AG10803 (cell line): ENCODE measurements at regions not wholly inside any gene's neighbourhood (a gene's known extent, or its start where the extent isn't known, plus 50 kb on each side); places are given as distances from the start of the nearest gene placed in this dataset.

ENCODE experiments used
- DNase-seq: peaks from one replicate; pipeline ENCODE4 v3.0.0; 2010; ENCODE audit warnings: low read depth
- H3K4me3 ChIP-seq: 2 replicates; pipeline ENCODE4 v1.5.1; 2011; ENCODE audit warnings: mild to moderate bottlenecking, low read length, control low read depth
- TF ChIP-seq, protein P1 (sequence below): conservative IDR thresholded peaks from 2 replicates; pipeline ENCODE4 v1.5.1; 2011; ENCODE audit warnings: mild to moderate bottlenecking, low read length, control low read depth, inconsistent platforms

DNA sequence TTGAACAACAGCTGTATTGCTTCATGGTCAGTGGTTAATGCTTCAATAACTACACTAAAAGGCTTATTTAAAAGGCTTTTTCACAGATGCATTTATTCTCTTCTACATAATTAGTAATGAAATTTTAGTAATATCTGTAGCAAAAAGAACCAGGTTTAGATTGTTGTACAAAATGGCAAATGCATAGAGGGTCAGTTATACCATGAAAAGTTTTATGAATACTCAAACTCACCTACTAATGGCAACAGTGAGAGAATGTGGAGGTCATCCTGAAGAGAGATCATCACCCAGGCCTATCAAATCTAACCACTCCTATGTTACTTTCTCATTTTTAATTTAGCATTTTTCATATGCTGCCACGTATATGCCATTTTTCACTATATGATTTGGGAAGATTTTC is 444.3 kb upstream of the CDH9 start:
- TF ChIP-seq, protein P1, sequence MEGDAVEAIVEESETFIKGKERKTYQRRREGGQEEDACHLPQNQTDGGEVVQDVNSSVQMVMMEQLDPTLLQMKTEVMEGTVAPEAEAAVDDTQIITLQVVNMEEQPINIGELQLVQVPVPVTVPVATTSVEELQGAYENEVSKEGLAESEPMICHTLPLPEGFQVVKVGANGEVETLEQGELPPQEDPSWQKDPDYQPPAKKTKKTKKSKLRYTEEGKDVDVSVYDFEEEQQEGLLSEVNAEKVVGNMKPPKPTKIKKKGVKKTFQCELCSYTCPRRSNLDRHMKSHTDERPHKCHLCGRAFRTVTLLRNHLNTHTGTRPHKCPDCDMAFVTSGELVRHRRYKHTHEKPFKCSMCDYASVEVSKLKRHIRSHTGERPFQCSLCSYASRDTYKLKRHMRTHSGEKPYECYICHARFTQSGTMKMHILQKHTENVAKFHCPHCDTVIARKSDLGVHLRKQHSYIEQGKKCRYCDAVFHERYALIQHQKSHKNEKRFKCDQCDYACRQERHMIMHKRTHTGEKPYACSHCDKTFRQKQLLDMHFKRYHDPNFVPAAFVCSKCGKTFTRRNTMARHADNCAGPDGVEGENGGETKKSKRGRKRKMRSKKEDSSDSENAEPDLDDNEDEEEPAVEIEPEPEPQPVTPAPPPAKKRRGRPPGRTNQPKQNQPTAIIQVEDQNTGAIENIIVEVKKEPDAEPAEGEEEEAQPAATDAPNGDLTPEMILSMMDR = no peak
- no peak for DNase-seq
- no peak overlapping the region for H3K4me3 ChIP-seq

DNA sequence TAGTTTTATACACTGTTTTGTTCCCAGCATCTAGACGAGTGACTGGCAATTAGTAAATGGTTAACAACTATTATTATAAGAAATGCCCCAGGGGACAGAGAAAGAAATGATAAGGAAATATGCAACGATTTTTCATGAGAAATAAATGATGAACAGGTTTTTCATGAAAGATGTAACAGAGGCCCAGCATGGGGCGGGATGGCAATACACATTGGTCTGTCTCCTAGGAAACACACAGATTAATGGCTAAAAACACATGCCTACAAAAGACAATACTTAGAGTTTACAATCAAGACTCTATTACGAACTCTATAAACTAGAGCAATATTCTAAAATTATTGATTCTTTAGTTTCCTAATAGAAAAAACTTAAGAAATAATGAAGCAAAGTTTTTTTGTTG is 441.5 kb upstream of the CDH9 start:
- DNase-seq = no peak
- H3K4me3 ChIP-seq = no peak overlapping the region
- TF ChIP-seq, protein P1 = no peak

GRCh38 chr5:27477550-27477949 is 439.2 kb upstream of the CDH9 start:
- DNase-seq = no peak
- TF ChIP-seq, protein P1 = no peak
- H3K4me3 ChIP-seq = no peak overlapping the region

DNA sequence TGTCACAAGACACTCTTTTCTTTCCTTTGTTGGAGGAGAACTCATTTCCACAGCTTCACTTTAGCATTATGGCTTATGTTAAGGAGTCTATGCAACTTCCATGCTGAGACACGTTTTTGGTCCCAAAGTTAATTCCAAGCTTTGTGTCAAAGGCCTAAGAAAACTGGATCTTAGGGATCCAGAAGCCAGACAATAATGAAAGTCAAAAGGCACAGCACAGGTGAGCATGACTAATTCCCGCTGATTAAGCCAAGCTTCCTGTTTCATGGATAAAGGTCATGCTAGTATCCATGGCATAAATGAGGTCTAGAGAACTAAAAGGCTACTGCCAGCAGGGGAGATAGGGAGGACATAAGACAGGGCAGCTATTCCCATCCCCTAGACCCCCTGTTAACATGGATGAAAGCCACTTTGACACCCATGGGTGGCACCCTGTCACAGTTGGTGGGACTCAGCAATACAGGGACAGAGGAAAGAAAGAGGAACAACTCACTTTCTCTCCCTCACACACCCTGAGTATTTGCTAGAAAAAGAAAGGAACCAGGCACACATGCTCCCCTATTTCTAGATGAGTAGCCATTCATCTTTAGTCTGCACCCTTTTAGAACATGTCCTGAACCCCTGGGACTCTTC is 438.1 kb upstream of the CDH9 start:
- TF ChIP-seq, protein P1 = no peak
- no peak overlapping the region for H3K4me3 ChIP-seq
- DNase-seq = no peak

- TF ChIP-seq, protein P1 = no peak
- H3K4me3 ChIP-seq = no peak overlapping the region; the same call in 1 of the 2 replicates
- DNase-seq = no peak
These were observed 436.7 kb upstream of the CDH9 start for GRCh38 chr5:27475063-27475462.

- TF ChIP-seq, protein P1 = no peak
- DNase-seq = no peak
- H3K4me3 ChIP-seq = peak overlapping the region; percentile 59
These were observed 436.0 kb upstream of the CDH9 start for GRCh38 chr5:27474395-27474794.

- TF ChIP-seq, protein P1 = no peak
- DNase-seq = peak; percentile 8
- H3K4me3 ChIP-seq = peak overlapping the region; percentile 59
These were observed 435.6 kb upstream of the CDH9 start for GRCh38 chr5:27474047-27474309.
